ENCODE measurements at regions not wholly inside any gene's neighbourhood (a gene's known extent, or its start where the extent isn't known, plus 50 kb on each side); places are given as distances from the start of the nearest gene placed in this dataset.

GRCh38 chr15:95853350-95853749, 477.1 kb upstream of the NR2F2 start:
- Histone ChIP-seq H3K27ac (no peak overlapping the region), H3K27me3 (no peaks in the 10 kb centered on the region), H3K4me3 (no peak overlapping the region), H3K36me3 (no peaks in the 10 kb centered on the region), H3K9me3 (no peaks in the 10 kb centered on the region), H3K4me1 (no peaks in the 10 kb centered on the region)
- intact Hi-C loops (cut with DNase I) = no loop called here
- DNase-seq = no peak
- no peak for TF ChIP-seq POLR2A (IDR thresholded peaks at IDR 0.05)
- TF ChIP-seq EP300 (IDR thresholded peaks at IDR 0.05) = no peak
- TF ChIP-seq CTCF (IDR thresholded peaks at IDR 0.05) = no peak
- TF ChIP-seq POLR2AphosphoS5 (IDR thresholded peaks at IDR 0.05) = no peak

- Histone ChIP-seq H3K9me3 (no peaks in the 10 kb centered on the region), H3K4me1 (no peaks in the 10 kb centered on the region), H3K4me3 (no peak overlapping the region), H3K27ac (peak overlapping the region in 1 of 4 donors; percentile 24), H3K36me3 (no peaks in the 10 kb centered on the region), H3K27me3 (no peaks in the 10 kb centered on the region)
- WGBS, 2 donors = 59 to 64% methylated on average over 4 of the region's 4 CpGs
- no peak for DNase-seq
- intact Hi-C loops (cut with DNase I) = no loop called here
- TF ChIP-seq POLR2A (IDR thresholded peaks at IDR 0.05) = no peak
- TF ChIP-seq CTCF (IDR thresholded peaks at IDR 0.05) = no peak
- no peak for TF ChIP-seq POLR2AphosphoS5 (IDR thresholded peaks at IDR 0.05)
- TF ChIP-seq EP300 (IDR thresholded peaks at IDR 0.05) = no peak
These were observed 473.3 kb upstream of the NR2F2 start for GRCh38 chr15:95857124-95857757.

GRCh38 chr15:95857758-95858157, 472.7 kb upstream of the NR2F2 start:
- H3K4me3 ChIP-seq = no peak overlapping the region
- intact Hi-C loops (cut with DNase I) = no loop called here
- no peaks in the 10 kb centered on the region for H3K36me3 ChIP-seq
- no peaks in the 10 kb centered on the region for H3K27me3 ChIP-seq
- TF ChIP-seq POLR2AphosphoS5 (IDR thresholded peaks at IDR 0.05) (peak in 1 of 4 donors; percentile 18), CTCF (IDR thresholded peaks at IDR 0.05) (no peak), EP300 (IDR thresholded peaks at IDR 0.05) (peak in 2 of 4 donors; percentile 39 to 45), POLR2A (IDR thresholded peaks at IDR 0.05) (no peak)
- H3K9me3 ChIP-seq = no peaks in the 10 kb centered on the region
- no peak for DNase-seq
- no peak overlapping the region for H3K27ac ChIP-seq
- H3K4me1 ChIP-seq = no peaks in the 10 kb centered on the region

- 95 to 98% methylated on average over 1 of the region's 1 CpG for WGBS, 2 donors
These were observed 470.1 kb upstream of the NR2F2 start for GRCh38 chr15:95860406-95860805.

More at GRCh38 chr15:95860406-95860805, 470.1 kb upstream of the NR2F2 start:
- Histone ChIP-seq H3K9me3 (no peaks in the 10 kb centered on the region), H3K4me3 (no peak overlapping the region), H3K4me1 (no peaks in the 10 kb centered on the region), H3K36me3 (no peaks in the 10 kb centered on the region), H3K27ac (no peak overlapping the region), H3K27me3 (no peaks in the 10 kb centered on the region)
- DNase-seq = no peak
- intact Hi-C loops (cut with DNase I) = no loop called here
- TF ChIP-seq CTCF (IDR thresholded peaks at IDR 0.05) (no peak), POLR2AphosphoS5 (IDR thresholded peaks at IDR 0.05) (no peak), EP300 (IDR thresholded peaks at IDR 0.05) (no peak), POLR2A (IDR thresholded peaks at IDR 0.05) (no peak)
